Fibroblast of lung (primary cell): ENCODE measurements at regions not wholly inside any gene's neighbourhood (a gene's known extent, or its start where the extent isn't known, plus 50 kb on each side); places are given as distances from the start of the nearest gene placed in this dataset.
"Not testable (repeated sequence)": the region's sequence is repeated elsewhere in the genome, so short reads cannot be mapped to it uniquely, and the experiment has no call there.

Experiments used
- DNase-seq, 2 donors: peaks; one replicate each; pipeline versions ENCODE4 v3.0.0 to v3.0.0-alpha.2; 2010; ENCODE audit warnings: low read depth in 2 of 2
- H2AFZ ChIP-seq: 2 replicates; pipeline ENCODE4 v1.5.1; 2012; ENCODE audit warnings: low read length, control low read depth, inconsistent platforms
- H3K27ac ChIP-seq: 2 replicates; pipeline ENCODE4 v1.5.1; 2011; ENCODE audit warnings: low read length, control low read depth; ENCODE audit not compliant: insufficient read depth
- H3K27me3 ChIP-seq: 2 replicates; pipeline ENCODE4 v1.5.1; 2011; ENCODE audit warnings: mild to moderate bottlenecking, low read length; ENCODE audit not compliant: control insufficient read depth, insufficient read depth
- H3K36me3 ChIP-seq: 2 replicates; pipeline ENCODE4 v1.5.1; 2011; ENCODE audit warnings: low read length; ENCODE audit not compliant: control insufficient read depth, insufficient read depth
- H3K4me1 ChIP-seq: 2 replicates; pipeline ENCODE4 v1.5.1; 2011; ENCODE audit warnings: low read length; ENCODE audit not compliant: control insufficient read depth, insufficient read depth; ENCODE audit errors: extremely low read depth
- H3K4me2 ChIP-seq: 2 replicates; pipeline ENCODE4 v1.5.1; 2011; ENCODE audit warnings: low read length, control low read depth; ENCODE audit not compliant: insufficient read depth; ENCODE audit errors: extremely low read depth
- H3K4me3 ChIP-seq, 4 experiments: fragments of 200-600 bp in 1 of 4; sonication (generic) in 1 of 4; replicated peaks in 1 of 4; 2 replicates each; pipeline ENCODE4 v1.5.1; 2011 to 2016; ENCODE audit warnings: low read length in 4 of 4, low read depth in 3 of 4, mild to moderate bottlenecking in 3 of 4, control low read depth in 2 of 4, inconsistent platforms in 1 of 4, mixed read lengths in 1 of 4; ENCODE audit not compliant: insufficient read depth in 1 of 4; ENCODE audit errors: control extremely low read depth in 1 of 4
- H3K79me2 ChIP-seq: 2 replicates; pipeline ENCODE4 v1.5.1; 2012; ENCODE audit warnings: mild to moderate bottlenecking, low read length, inconsistent platforms; ENCODE audit not compliant: control insufficient read depth, insufficient read depth
- H3K9ac ChIP-seq: 2 replicates; pipeline ENCODE4 v1.5.1; 2011; ENCODE audit warnings: mild to moderate bottlenecking, low read length, control low read depth; ENCODE audit not compliant: insufficient read depth
- H3K9me3 ChIP-seq: 2 replicates; pipeline ENCODE4 v1.5.1; 2012; ENCODE audit warnings: low read depth, low read length; ENCODE audit not compliant: control insufficient read depth, insufficient read depth
- H4K20me1 ChIP-seq: 2 replicates; pipeline ENCODE4 v1.5.1; 2011; ENCODE audit warnings: low read length; ENCODE audit not compliant: control insufficient read depth, insufficient read depth; ENCODE audit errors: extremely low read depth
- CTCF ChIP-seq, 2 donors: IDR thresholded peaks in 1 of 2; conservative IDR thresholded peaks in 1 of 2; 1 replicate in 1 of 2; 2 replicates in 1 of 2; pipeline ENCODE4 v1.5.1; 2011 to 2012; ENCODE audit warnings: low read length in 2 of 2, control low read depth in 1 of 2, inconsistent platforms in 1 of 2, low read depth in 1 of 2, mild to moderate bottlenecking in 1 of 2
- EZH2 ChIP-seq: IDR thresholded peaks from 2 replicates; pipeline ENCODE4 v1.5.1; 2012; ENCODE audit warnings: low read length, control low read depth, mild to moderate bottlenecking; ENCODE audit errors: missing control alignments

- Histone ChIP-seq H3K27ac (no peak overlapping the region), H3K9me3 (no peaks in the 10 kb centered on the region), H3K4me3 (no peak overlapping the region), H3K27me3 (no peaks in the 10 kb centered on the region), H3K9ac (no peak overlapping the region), H3K4me1 (no peaks in the 10 kb centered on the region), H3K4me2 (no peak overlapping the region), H3K79me2 (no peaks in the 10 kb centered on the region), H3K36me3 (no peaks in the 10 kb centered on the region), H4K20me1 (no peaks in the 10 kb centered on the region), H2AFZ (peak overlapping the region; percentile 35)
- no peak for DNase-seq
- TF ChIP-seq EZH2 (no peak), CTCF (conservative IDR thresholded peaks at IDR 0.05 in 1 of 2, IDR thresholded peaks at IDR 0.05 in 1 of 2; ENCODE audit: low read depth in 1 of 2, low read length in 2 of 2) (no peak)
Observed at GRCh38 chr20:53857723-53858236, 212.6 kb downstream of the BCAS1 start.

- Histone ChIP-seq H3K79me2 (no peaks in the 10 kb centered on the region), H3K27ac (no peak overlapping the region), H3K9ac (no peak overlapping the region), H3K4me3 (no peak overlapping the region), H3K36me3 (no peaks in the 10 kb centered on the region), H3K27me3 (no peaks in the 10 kb centered on the region), H3K9me3 (no peaks in the 10 kb centered on the region), H3K4me1 (no peaks in the 10 kb centered on the region), H4K20me1 (no peaks in the 10 kb centered on the region), H2AFZ (no peak overlapping the region), H3K4me2 (no peak overlapping the region)
- DNase-seq = no peak
- TF ChIP-seq CTCF (conservative IDR thresholded peaks at IDR 0.05 in 1 of 2, IDR thresholded peaks at IDR 0.05 in 1 of 2; ENCODE audit: low read depth in 1 of 2, low read length in 2 of 2) (no peak), EZH2 (no peak)
Observed at GRCh38 chr20:53856300-53857295, 213.8 kb downstream of the BCAS1 start.

GRCh38 chr20:53855733-53856132 lies 214.7 kb downstream of the BCAS1 start:
- H3K9me3 ChIP-seq = no peaks in the 10 kb centered on the region
- H3K27ac ChIP-seq = no peak overlapping the region
- H3K79me2 ChIP-seq = no peaks in the 10 kb centered on the region
- no peak overlapping the region for H3K4me2 ChIP-seq
- no peak overlapping the region for H3K4me3 ChIP-seq
- no peak overlapping the region for H3K9ac ChIP-seq
- no peak for TF ChIP-seq EZH2
- no peak for DNase-seq
- no peak overlapping the region for H2AFZ ChIP-seq
- no peaks in the 10 kb centered on the region for H4K20me1 ChIP-seq
- no peaks in the 10 kb centered on the region for H3K36me3 ChIP-seq
- H3K4me1 ChIP-seq = no peaks in the 10 kb centered on the region
- no peaks in the 10 kb centered on the region for H3K27me3 ChIP-seq

- H3K4me1 ChIP-seq, H2AFZ ChIP-seq, H3K36me3 ChIP-seq, H3K27me3 ChIP-seq, H3K9ac ChIP-seq, H3K4me2 ChIP-seq, H3K9me3 ChIP-seq, H4K20me1 ChIP-seq, H3K79me2 ChIP-seq, H3K4me3 ChIP-seq, H3K27ac ChIP-seq, DNase-seq: not testable (repeated sequence)
Observed at GRCh38 chr20:53854609-53854926, 215.8 kb downstream of the BCAS1 start.
